B cell (primary cell): ENCODE measurements at regions not wholly inside any gene's neighbourhood (a gene's known extent, or its start where the extent isn't known, plus 50 kb on each side); places are given as distances from the start of the nearest gene placed in this dataset.

ENCODE experiments used
- ATAC-seq: fragments of 200-7000 bp; cut with Tn5 transposase; one replicate; pipeline ENCODE4 v1.10.0; 2021; ENCODE audit warnings: low read depth, mild to moderate bottlenecking, moderate number of reproducible peaks, moderate library complexity
- CTCF ChIA-PET: fragments of 350-600 bp; sonication (Branson Sonifier 250); formaldehyde crosslinking; loops from one replicate; lab custom pipeline; 2021; ENCODE audit warnings: antibody characterized with exemption, inconsistent platforms; lab: Charles Lee
- POLR2A ChIA-PET: fragments of 350-600 bp; sonication (Branson Sonifier 250); formaldehyde crosslinking; loops from one replicate; lab custom pipeline; 2021; ENCODE audit warnings: antibody characterized with exemption; lab: Charles Lee
- DNase-seq: peaks from one replicate; pipeline ENCODE4 v3.0.0; 2013
- H2AFZ ChIP-seq: 2 replicates; pipeline ENCODE4 v1.6.1; 2012; ENCODE audit warnings: mild to moderate bottlenecking, low read depth, low read length; ENCODE audit not compliant: insufficient read depth, poor library complexity, severe bottlenecking
- H3K27ac ChIP-seq, 2 donors: 1 replicate in 1 of 2; 2 replicates in 1 of 2; pipeline ENCODE4 v1.5.1; 2012 to 2013; ENCODE audit warnings: low read length in 2 of 2, mild to moderate bottlenecking in 2 of 2, moderate library complexity in 1 of 2
- H3K27me3 ChIP-seq, 4 experiments: fragments of 200-600 bp in 1 of 4; sonication (generic) in 1 of 4; replicated peaks in 1 of 4; 1 replicate in 2 of 4; 2 replicates in 2 of 4; pipeline versions ENCODE4 v1.6.1 to v1.7.0; 2013 to 2016; ENCODE audit warnings: low read length in 3 of 4, mild to moderate bottlenecking in 2 of 4, mixed read lengths in 1 of 4, moderate library complexity in 1 of 4; ENCODE audit not compliant: insufficient read depth in 4 of 4, control insufficient read depth in 3 of 4; ENCODE audit errors: control extremely low read depth in 1 of 4
- H3K36me3 ChIP-seq, 2 experiments: replicated peaks in 1 of 2; 1 replicate in 1 of 2; 2 replicates in 1 of 2; pipeline versions ENCODE4 v1.6.1 to v1.7.1; 2013; ENCODE audit warnings: low read length in 1 of 2; ENCODE audit not compliant: insufficient read depth in 2 of 2, control insufficient read depth in 1 of 2; ENCODE audit errors: control extremely low read depth in 1 of 2, extremely low read depth in 1 of 2
- H3K4me1 ChIP-seq, 2 donors: fragments of 200-600 bp in 1 of 2; sonication (generic) in 1 of 2; 1 replicate in 1 of 2; 2 replicates in 1 of 2; pipeline versions ENCODE4 v1.5.1 to v1.6.1; 2013 to 2017; ENCODE audit warnings: low read length in 2 of 2; ENCODE audit not compliant: control insufficient read depth in 2 of 2, insufficient read depth in 2 of 2
- H3K4me2 ChIP-seq: replicated peaks from 2 replicates; pipeline ENCODE3; 2012; ENCODE audit warnings: mild to moderate bottlenecking, low read depth, low read length; ENCODE audit not compliant: poor library complexity, severe bottlenecking
- H3K4me3 ChIP-seq, 5 experiments: fragments of 200-600 bp in 1 of 5; sonication (generic) in 1 of 5; 1 replicate in 3 of 5; 2 replicates in 2 of 5; pipeline versions ENCODE4 v1.5.1 to v1.7.0; 2011 to 2016; ENCODE audit warnings: low read length in 4 of 5, mild to moderate bottlenecking in 4 of 5, low read depth in 2 of 5, control low read depth in 1 of 5, moderate library complexity in 1 of 5; ENCODE audit not compliant: insufficient read depth in 1 of 5; ENCODE audit errors: control extremely low read depth in 1 of 5, extremely low read depth in 1 of 5
- H3K79me2 ChIP-seq: fragments of 200-600 bp; sonication (generic); one replicate; pipeline ENCODE4 v1.6.0; 2016; ENCODE audit warnings: low read length; ENCODE audit not compliant: control insufficient read depth, insufficient read depth
- H3K9ac ChIP-seq: fragments of 200-600 bp; sonication (generic); 2 replicates; pipeline ENCODE4 v1.6.1; 2017; ENCODE audit warnings: mild to moderate bottlenecking, low read length, moderate library complexity
- H3K9me3 ChIP-seq, 3 donors: one replicate each; pipeline versions ENCODE4 v1.6.1 to v1.7.1; 2013; ENCODE audit warnings: low read length in 2 of 3; ENCODE audit not compliant: control insufficient read depth in 2 of 3, insufficient read depth in 1 of 3; ENCODE audit errors: control extremely low read depth in 1 of 3
- H4K20me1 ChIP-seq: 2 replicates; pipeline ENCODE4 v1.6.0; 2012; ENCODE audit warnings: mild to moderate bottlenecking, low read length; ENCODE audit not compliant: insufficient read depth, control insufficient read depth, poor library complexity, severe bottlenecking
- H3K27ac Mint-ChIP-seq: one replicate; pipeline ENCODE4 v1.8.0; 2021; ENCODE audit warnings: mixed read lengths
- H3K27me3 Mint-ChIP-seq: one replicate; pipeline ENCODE4 v1.8.0; 2021; ENCODE audit warnings: mixed read lengths
- H3K4me1 Mint-ChIP-seq: one replicate; pipeline ENCODE4 v1.8.0; 2021; ENCODE audit warnings: mixed read lengths
- H3K4me3 Mint-ChIP-seq: one replicate; pipeline ENCODE4 v1.8.0; 2021; ENCODE audit warnings: mixed read lengths
- H3K9me3 Mint-ChIP-seq: one replicate; pipeline ENCODE4 v1.8.0; 2022; ENCODE audit warnings: mixed read lengths; ENCODE audit not compliant: insufficient read depth
- CTCF ChIP-seq: fragments of 200-600 bp; IDR thresholded peaks from one replicate; pipeline ENCODE4 v1.8.0; 2022; ENCODE audit warnings: antibody characterized with exemption, mild to moderate bottlenecking
- EZH2 ChIP-seq: IDR thresholded peaks from 2 replicates; pipeline ENCODE4 v1.6.1; 2012; ENCODE audit warnings: borderline replicate concordance, low read depth, mild to moderate bottlenecking, moderate library complexity, low read length; ENCODE audit not compliant: insufficient read depth, poor library complexity, severe bottlenecking
- WGBS: methylation state at CpG from one replicate; pipeline ENCODE4 v1.1.5; 2013; ENCODE audit warnings: missing lambda C conversion rate; ENCODE audit not compliant: insufficient coverage; 5-methylcytosine and 5-hydroxymethylcytosine counted together
- intact Hi-C: fragments of 100-400 bp; cut with micrococcal nuclease; formaldehyde crosslinking; loops from one replicate; pipeline ENCODE4 v1.10.0; 2022

DNA sequence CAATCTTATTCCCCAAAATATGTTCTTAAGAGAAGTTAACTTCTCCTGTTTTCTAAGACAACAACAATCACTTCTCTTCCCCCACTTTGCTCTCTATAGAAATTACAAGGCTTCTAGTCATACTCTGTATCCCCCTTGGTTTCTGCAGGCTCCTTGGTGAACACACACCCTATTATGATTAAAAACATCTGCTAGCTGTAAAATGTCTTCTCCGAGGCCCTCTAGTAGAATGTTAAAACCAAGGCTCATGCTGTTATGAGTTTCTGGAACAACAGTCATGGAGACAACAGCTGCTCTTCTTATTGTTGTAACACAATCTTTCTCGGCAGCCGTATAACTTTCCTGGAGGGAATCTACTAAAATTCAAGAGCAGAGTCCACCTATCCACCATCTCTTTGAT, 397.5 kb upstream of the CCDC196 start:
- POLR2A ChIA-PET: no interaction called here
- no peak overlapping the region for H3K9ac ChIP-seq

DNA sequence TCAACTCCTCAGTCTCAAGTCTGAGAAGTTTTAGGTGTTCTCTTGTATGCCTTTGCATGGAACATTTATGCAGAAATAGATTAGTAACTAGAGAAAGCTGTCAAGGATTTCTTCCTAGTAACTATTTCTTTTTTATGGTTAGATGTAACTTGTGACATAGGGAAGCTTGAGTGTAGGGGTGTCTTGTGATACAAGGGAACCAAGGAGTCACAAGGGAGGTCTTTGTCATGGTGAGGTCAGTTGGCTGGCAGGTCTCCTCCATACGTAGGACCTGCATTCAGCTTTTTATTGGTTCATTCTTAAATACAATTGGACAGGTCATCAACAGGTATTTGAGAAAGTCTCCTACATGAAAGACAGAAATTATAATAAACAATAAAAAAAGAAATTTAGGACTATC, 394.0 kb upstream of the CCDC196 start:
- TF ChIP-seq CTCF (no peak), EZH2 (no peak)
- POLR2A ChIA-PET: no interaction called here

More for the DNA sequence above, 397.5 kb upstream of the CCDC196 start:
- DNase-seq (no peak), ATAC-seq (no peak)
- no CpG with 5 or more reads among the region's 3 CpGs for WGBS
- H3K4me2 ChIP-seq: no peak overlapping the region
- H3K9me3 ChIP-seq: peaks cover 0 to 3% (median 0%) of the 10 kb centered on the region in 3 donors
- H3K27ac Mint-ChIP-seq: no peak overlapping the region
- peaks cover 11% of the 10 kb centered on the region for H3K27me3 Mint-ChIP-seq
- TF ChIP-seq CTCF: no peak
- no peak for TF ChIP-seq EZH2
- H3K4me3 ChIP-seq: no peak overlapping the region
- no peaks in the 10 kb centered on the region for H3K79me2 ChIP-seq
- no peaks in the 10 kb centered on the region for H3K4me1 Mint-ChIP-seq
- H3K36me3 ChIP-seq: no peaks in the 10 kb centered on the region
- no peak overlapping the region for H3K4me3 Mint-ChIP-seq
- no peak overlapping the region for H2AFZ ChIP-seq
- H4K20me1 ChIP-seq: no peaks in the 10 kb centered on the region
- no peak overlapping the region for H3K27ac ChIP-seq
- H3K9me3 Mint-ChIP-seq: no peaks in the 10 kb centered on the region
- CTCF ChIA-PET: no interaction called here
- peaks cover 0 to 2% (median 0%) of the 10 kb centered on the region in 4 experiments for H3K27me3 ChIP-seq
- H3K4me1 ChIP-seq: no peaks in the 10 kb centered on the region
- intact Hi-C loops: no loop called here

More for the DNA sequence above, 394.0 kb upstream of the CCDC196 start:
- DNase-seq: no peak
- no peaks in the 10 kb centered on the region for H3K9me3 Mint-ChIP-seq
- H3K27me3 Mint-ChIP-seq: peaks cover 11% of the 10 kb centered on the region
- H3K9me3 ChIP-seq: peaks cover 0 to 3% (median 0%) of the 10 kb centered on the region in 3 donors
- no peak overlapping the region for H3K9ac ChIP-seq
- H3K4me1 Mint-ChIP-seq: no peaks in the 10 kb centered on the region
- ATAC-seq: no peak
- no CpG with 5 or more reads among the region's 1 CpG for WGBS
- H3K27ac ChIP-seq: no peak overlapping the region
- H3K27ac Mint-ChIP-seq: no peak overlapping the region
- intact Hi-C loops: no loop called here
- H3K36me3 ChIP-seq: no peaks in the 10 kb centered on the region
- no peaks in the 10 kb centered on the region for H3K4me1 ChIP-seq
- no peaks in the 10 kb centered on the region for H4K20me1 ChIP-seq
- H3K4me2 ChIP-seq: no peak overlapping the region
- no peaks in the 10 kb centered on the region for H3K79me2 ChIP-seq
- no peak overlapping the region for H3K4me3 ChIP-seq
- no peaks in the 10 kb centered on the region for H3K27me3 ChIP-seq
- no peak overlapping the region for H2AFZ ChIP-seq
- no peak overlapping the region for H3K4me3 Mint-ChIP-seq
- CTCF ChIA-PET: no interaction called here
